GM23338 (cell line): ENCODE measurements at regions not wholly inside any gene's neighbourhood (a gene's known extent, or its start where the extent isn't known, plus 50 kb on each side); places are given as distances from the start of the nearest gene placed in this dataset.

ENCODE experiments used
- ATAC-seq: fragments of 200-7000 bp; cut with Tn5 transposase; 3 replicates; pipeline ENCODE4 v1.9.1; 2020
- DNase-seq: peaks from one replicate; pipeline ENCODE4 v3.0.0-alpha.2; 2015; ENCODE audit warnings: low spot score
- H2AFZ ChIP-seq: fragments of 200-600 bp; sonication (generic); 2 replicates; pipeline ENCODE4 v1.8.0; 2016; ENCODE audit warnings: antibody characterized with exemption, mild to moderate bottlenecking, moderate library complexity
- H3F3A ChIP-seq: fragments of 200-600 bp; sonication (generic); replicated peaks from 2 replicates; pipeline ENCODE4 v1.8.0; 2017; ENCODE audit warnings: antibody characterized with exemption, mixed run types, low read depth
- H3K27ac ChIP-seq: fragments of 200-600 bp; sonication (generic); 2 replicates; pipeline ENCODE4 v1.6.1; 2016; ENCODE audit warnings: low read depth
- H3K27me3 ChIP-seq: fragments of 200-600 bp; sonication (generic); 2 replicates; pipeline ENCODE4 v1.8.0; 2016; ENCODE audit warnings: mild to moderate bottlenecking, mixed run types, moderate library complexity; ENCODE audit not compliant: insufficient read depth
- H3K36me3 ChIP-seq: fragments of 200-600 bp; sonication (generic); 2 replicates; pipeline ENCODE4 v1.8.0; 2016; ENCODE audit warnings: mild to moderate bottlenecking; ENCODE audit not compliant: insufficient read depth
- H3K4me1 ChIP-seq: fragments of 200-600 bp; sonication (generic); 2 replicates; pipeline ENCODE4 v1.8.0; 2016; ENCODE audit warnings: mild to moderate bottlenecking, moderate library complexity; ENCODE audit not compliant: insufficient read depth
- H3K4me2 ChIP-seq: fragments of 200-600 bp; sonication (generic); 2 replicates; pipeline ENCODE4 v1.7.1; 2017; ENCODE audit warnings: mixed run types
- H3K4me3 ChIP-seq: fragments of 200-600 bp; sonication (generic); 2 replicates; pipeline ENCODE4 v1.6.1; 2016; ENCODE audit warnings: mixed run types
- H3K79me2 ChIP-seq: fragments of 200-600 bp; sonication (generic); replicated peaks from 2 replicates; pipeline ENCODE4 v1.8.0; 2017; ENCODE audit warnings: mild to moderate bottlenecking; ENCODE audit not compliant: insufficient read depth
- H3K9me2 ChIP-seq: fragments of 200-600 bp; sonication (generic); 2 replicates; pipeline ENCODE4 v1.8.0; 2017; ENCODE audit not compliant: insufficient read depth
- H4K20me1 ChIP-seq: fragments of 200-600 bp; sonication (generic); replicated peaks from 2 replicates; pipeline ENCODE4 v1.8.0; 2017; ENCODE audit warnings: mild to moderate bottlenecking; ENCODE audit not compliant: insufficient read depth
- H3K27ac Mint-ChIP-seq: 2 replicates; pipeline ENCODE4 v1.8.0; 2020; ENCODE audit warnings: inconsistent platforms, mild to moderate bottlenecking, moderate library complexity, mixed read lengths
- H3K27me3 Mint-ChIP-seq: 3 replicates; pipeline ENCODE4 v1.8.0; 2022; ENCODE audit warnings: low read depth, mild to moderate bottlenecking, moderate library complexity, mixed read lengths, inconsistent platforms; ENCODE audit not compliant: insufficient read depth, poor library complexity
- H3K36me3 Mint-ChIP-seq: 3 replicates; pipeline ENCODE4 v1.8.0; 2021; ENCODE audit warnings: low read depth, mild to moderate bottlenecking, inconsistent platforms, moderate library complexity, mixed read lengths
- H3K4me1 Mint-ChIP-seq: 3 replicates; pipeline ENCODE4 v1.8.0; 2020; ENCODE audit warnings: mild to moderate bottlenecking, inconsistent platforms, mixed read lengths
- H3K4me3 Mint-ChIP-seq: 3 replicates; pipeline ENCODE4 v1.8.0; 2021; ENCODE audit warnings: moderate library complexity, mild to moderate bottlenecking, inconsistent platforms, mixed read lengths
- H3K9me3 Mint-ChIP-seq: 3 replicates; pipeline ENCODE4 v1.8.0; 2020; ENCODE audit warnings: moderate library complexity, mild to moderate bottlenecking, inconsistent platforms, mixed read lengths
- CREB1 ChIP-seq: fragments of 250-450 bp; sonication (Bioruptor Pico); IDR thresholded peaks from 2 replicates; pipeline ENCODE4 v1.5.0; 2020; ENCODE audit warnings: low read depth, mild to moderate bottlenecking, moderate library complexity
- CTCF ChIP-seq, 2 experiments: fragments of 200-600 bp in 1 of 2; sonication (generic) in 1 of 2; conservative IDR thresholded peaks; 2 replicates each; pipeline versions ENCODE4 v1.5.1 to v1.6.1; 2016 to 2017; ENCODE audit warnings: antibody characterized with exemption in 2 of 2, low read depth in 2 of 2, mild to moderate bottlenecking in 2 of 2, moderate library complexity in 1 of 2
- ETS1 ChIP-seq: IDR thresholded peaks from 2 replicates; pipeline ENCODE4 v1.6.1; 2016; ENCODE audit warnings: antibody characterized with exemption
- EZH2 ChIP-seq: fragments of 200-600 bp; sonication (generic); IDR thresholded peaks from one replicate; pipeline ENCODE4 v1.8.0; 2017; ENCODE audit warnings: antibody characterized with exemption, mild to moderate bottlenecking, low read depth; ENCODE audit not compliant: unreplicated experiment
- EZH2phosphoT487 ChIP-seq: fragments of 200-600 bp; sonication (generic); IDR thresholded peaks from one replicate; pipeline ENCODE4 v1.8.1; 2018; ENCODE audit warnings: antibody characterized with exemption; ENCODE audit not compliant: unreplicated experiment
- JUNB ChIP-seq: IDR thresholded peaks from one replicate; pipeline ENCODE4 v1.6.1; 2016; ENCODE audit warnings: antibody characterized with exemption; ENCODE audit not compliant: unreplicated experiment
- NANOG ChIP-seq: IDR thresholded peaks from 2 replicates; pipeline ENCODE4 v1.6.1; 2016; ENCODE audit warnings: antibody characterized with exemption, borderline replicate concordance
- POLR2AphosphoS5 ChIP-seq: IDR thresholded peaks from 2 replicates; pipeline ENCODE4 v1.6.1; 2016; ENCODE audit warnings: antibody characterized with exemption, low read depth
- REST ChIP-seq: IDR thresholded peaks from one replicate; pipeline ENCODE4 v1.6.1; 2018; ENCODE audit warnings: antibody characterized with exemption; ENCODE audit not compliant: unreplicated experiment
- STAT1 ChIP-seq: IDR thresholded peaks from one replicate; pipeline ENCODE4 v1.6.1; 2016; ENCODE audit warnings: antibody characterized with exemption; ENCODE audit not compliant: unreplicated experiment
- ZNF114 ChIP-seq: fragments of 250-450 bp; sonication (Bioruptor Pico); IDR thresholded peaks from 2 replicates; pipeline ENCODE4 v1.5.0; 2020; ENCODE audit warnings: mild to moderate bottlenecking, moderate library complexity
- ZNF331 ChIP-seq: fragments of 250-450 bp; sonication (Bioruptor Pico); IDR thresholded peaks from 2 replicates; pipeline ENCODE4 v1.5.0; 2020; ENCODE audit warnings: low read depth, mild to moderate bottlenecking, moderate library complexity
- ZNF462 ChIP-seq: fragments of 250-450 bp; sonication (Bioruptor Pico); IDR thresholded peaks from 2 replicates; pipeline ENCODE4 v1.5.0; 2020; ENCODE audit warnings: mild to moderate bottlenecking, moderate library complexity

- Mint-ChIP-seq H3K4me3 (no peak overlapping the region), H3K9me3 (peaks cover 4% of the 10 kb centered on the region; the same call in 1 of the 3 replicates), H3K4me1 (no peaks in the 10 kb centered on the region; the same call in 2 of the 3 replicates), H3K27ac (no peak overlapping the region), H3K27me3 (no peaks in the 10 kb centered on the region), H3K36me3 (no peaks in the 10 kb centered on the region)
- H3K79me2 ChIP-seq = no peaks in the 10 kb centered on the region
- no peaks in the 10 kb centered on the region for H4K20me1 ChIP-seq
- ATAC-seq (no peak), DNase-seq (no peak)
- no peaks in the 10 kb centered on the region for H3K9me2 ChIP-seq
- H3K27me3 ChIP-seq = no peaks in the 10 kb centered on the region
- TF ChIP-seq ETS1 (no peak), ZNF462 (CRISPR knock-in tag) (no peak), CREB1 (no peak), NANOG (no peak), ZNF331 (CRISPR knock-in tag) (no peak), POLR2AphosphoS5 (no peak), REST (no peak), STAT1 (no peak), ZNF114 (CRISPR knock-in tag) (no peak), EZH2phosphoT487 (no peak), EZH2 (no peak), JUNB (no peak), CTCF (conservative IDR thresholded peaks at IDR 0.05; ENCODE audit: low read depth in 2 of 2) (no peak)
- no peak overlapping the region for H3K4me3 ChIP-seq
- H3K36me3 ChIP-seq = no peaks in the 10 kb centered on the region
- no peaks in the 10 kb centered on the region for H3F3A ChIP-seq
- no peaks in the 10 kb centered on the region for H3K4me1 ChIP-seq
- no peak overlapping the region for H3K27ac ChIP-seq
- no peak overlapping the region for H3K4me2 ChIP-seq
- no peak overlapping the region for H2AFZ ChIP-seq
Measured at GRCh38 chr1:106061586-106062495, 994.6 kb upstream of the PRMT6 start.
